HL-60 (cell line): ENCODE measurements at regions not wholly inside any gene's neighbourhood (a gene's known extent, or its start where the extent isn't known, plus 50 kb on each side); places are given as distances from the start of the nearest gene placed in this dataset.

Source experiments
- GABPA ChIP-seq: IDR thresholded peaks from 2 replicates; pipeline ENCODE4 v1.6.1; 2012; ENCODE audit warnings: low read depth
- POLR2AphosphoS5 ChIP-seq: IDR thresholded peaks from 2 replicates; pipeline ENCODE4 v1.6.1; 2012; ENCODE audit warnings: low read depth
- REST ChIP-seq: IDR thresholded peaks from 2 replicates; pipeline ENCODE4 v1.6.1; 2012; ENCODE audit warnings: low read depth; ENCODE audit not compliant: insufficient replicate concordance
- TF ChIP-seq, protein P1 (sequence below): IDR thresholded peaks from one replicate; pipeline ENCODE4 v1.5.1; 2011; ENCODE audit warnings: low read length, control low read depth, inconsistent platforms; ENCODE audit not compliant: insufficient read depth

DNA sequence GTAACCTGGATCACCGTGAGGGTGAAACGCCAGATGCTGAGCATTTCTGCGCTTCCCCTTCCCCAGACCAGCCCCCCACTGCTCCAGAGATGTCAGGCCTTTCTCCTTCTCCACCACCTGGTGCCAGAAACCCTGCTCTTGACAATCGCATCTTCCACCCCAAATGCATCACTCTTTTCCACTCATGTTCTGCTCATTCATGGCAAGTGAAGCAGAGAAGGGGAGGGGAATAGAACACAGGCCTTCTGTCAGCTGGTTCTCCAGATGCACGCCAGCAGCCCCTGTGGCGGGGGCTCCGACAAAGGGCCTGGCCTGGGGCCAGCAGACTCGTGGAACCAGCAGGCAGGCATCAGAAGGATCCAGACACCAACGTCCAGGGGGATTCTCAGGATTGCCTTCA lies 68.5 kb upstream of the SVIL start:
- TF ChIP-seq, protein P1, sequence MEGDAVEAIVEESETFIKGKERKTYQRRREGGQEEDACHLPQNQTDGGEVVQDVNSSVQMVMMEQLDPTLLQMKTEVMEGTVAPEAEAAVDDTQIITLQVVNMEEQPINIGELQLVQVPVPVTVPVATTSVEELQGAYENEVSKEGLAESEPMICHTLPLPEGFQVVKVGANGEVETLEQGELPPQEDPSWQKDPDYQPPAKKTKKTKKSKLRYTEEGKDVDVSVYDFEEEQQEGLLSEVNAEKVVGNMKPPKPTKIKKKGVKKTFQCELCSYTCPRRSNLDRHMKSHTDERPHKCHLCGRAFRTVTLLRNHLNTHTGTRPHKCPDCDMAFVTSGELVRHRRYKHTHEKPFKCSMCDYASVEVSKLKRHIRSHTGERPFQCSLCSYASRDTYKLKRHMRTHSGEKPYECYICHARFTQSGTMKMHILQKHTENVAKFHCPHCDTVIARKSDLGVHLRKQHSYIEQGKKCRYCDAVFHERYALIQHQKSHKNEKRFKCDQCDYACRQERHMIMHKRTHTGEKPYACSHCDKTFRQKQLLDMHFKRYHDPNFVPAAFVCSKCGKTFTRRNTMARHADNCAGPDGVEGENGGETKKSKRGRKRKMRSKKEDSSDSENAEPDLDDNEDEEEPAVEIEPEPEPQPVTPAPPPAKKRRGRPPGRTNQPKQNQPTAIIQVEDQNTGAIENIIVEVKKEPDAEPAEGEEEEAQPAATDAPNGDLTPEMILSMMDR: no peak
- TF ChIP-seq POLR2AphosphoS5 (no peak), REST (no peak), GABPA (no peak)
